Endothelial cell of umbilical vein (primary cell): ENCODE measurements at regions not wholly inside any gene's neighbourhood (a gene's known extent, or its start where the extent isn't known, plus 50 kb on each side); places are given as distances from the start of the nearest gene placed in this dataset.

Experiments
- BruUV-seq: library from RNA; stranded (reverse); fragments of 400-500 nt; replicated peaks from 2 replicates; lab custom pipeline; 2021; lab: Mats Ljungman, UMichigan
- CTCF ChIA-PET: fragments of 300-600, 350-600 bp; sonication (Branson Sonifier 250); formaldehyde crosslinking; loops from one replicate; lab custom pipeline; 2021; ENCODE audit warnings: antibody characterized with exemption, inconsistent platforms; lab: Charles Lee
- POLR2A ChIA-PET: fragments of 300-600, 350-600 bp; sonication (Branson Sonifier 250); formaldehyde crosslinking; loops from one replicate; lab custom pipeline; 2021; ENCODE audit warnings: antibody characterized with exemption, inconsistent platforms; lab: Charles Lee
- DNase-seq: peaks from one replicate; pipeline ENCODE4 v3.0.0-alpha.2; 2011; ENCODE audit warnings: low read depth, low spot score
- FAIRE-seq: peaks from 2 replicates; lab custom pipeline; 2011; peaks lifted over from hg19 to GRCh38; lab: Jason Lieb, UNC
- H2AFZ ChIP-seq: 2 replicates; pipeline ENCODE4 v1.6.0; 2012; ENCODE audit warnings: low read depth, low read length, control low read depth, inconsistent platforms
- H3K27ac ChIP-seq: 2 replicates; pipeline ENCODE4 v1.5.1; 2011; ENCODE audit warnings: low read depth, mild to moderate bottlenecking, control low read depth, low read length, moderate library complexity; ENCODE audit not compliant: insufficient read depth
- H3K27me3 ChIP-seq, 2 experiments: 2 replicates each; pipeline versions ENCODE4 v1.6.0 to v1.6.1; 2011; ENCODE audit warnings: low read length in 2 of 2, mixed read lengths in 1 of 2; ENCODE audit not compliant: control insufficient read depth in 2 of 2, insufficient read depth in 2 of 2
- H3K36me3 ChIP-seq, 2 experiments: 2 replicates in 1 of 2; 3 replicates in 1 of 2; pipeline ENCODE4 v1.5.1; 2011; ENCODE audit warnings: low read length in 2 of 2, mild to moderate bottlenecking in 1 of 2, moderate library complexity in 1 of 2; ENCODE audit not compliant: control insufficient read depth in 2 of 2, insufficient read depth in 2 of 2; ENCODE audit errors: extremely low read depth in 1 of 2
- H3K4me1 ChIP-seq: 3 replicates; pipeline ENCODE4 v1.5.1; 2011; ENCODE audit warnings: mild to moderate bottlenecking, low read length; ENCODE audit not compliant: control insufficient read depth, insufficient read depth; ENCODE audit errors: extremely low read depth
- H3K4me2 ChIP-seq: 2 replicates; pipeline ENCODE4 v1.6.1; 2011; ENCODE audit warnings: low read length, control low read depth, mixed read lengths; ENCODE audit not compliant: insufficient read depth
- H3K4me3 ChIP-seq, 3 experiments: fragments of 200-600 bp in 1 of 3; sonication (generic), shearing (Covaris generic) in 1 of 3; replicated peaks in 1 of 3; 2 replicates each; pipeline ENCODE4 v1.5.1; 2011 to 2016; ENCODE audit warnings: control low read depth in 3 of 3, low read length in 3 of 3, mild to moderate bottlenecking in 2 of 3, inconsistent platforms in 1 of 3, low read depth in 1 of 3, moderate library complexity in 1 of 3; ENCODE audit not compliant: insufficient read depth in 1 of 3
- H3K79me2 ChIP-seq: 2 replicates; pipeline ENCODE4 v1.6.0; 2012; ENCODE audit warnings: low read length, inconsistent platforms; ENCODE audit not compliant: control insufficient read depth, insufficient read depth
- H3K9ac ChIP-seq: replicated peaks from 2 replicates; pipeline ENCODE3; 2011; ENCODE audit warnings: low read length, control low read depth; ENCODE audit not compliant: insufficient read depth; ENCODE audit errors: extremely low read depth
- H3K9me1 ChIP-seq: replicated peaks from 3 replicates; pipeline ENCODE4 v1.6.0; 2011; ENCODE audit warnings: mild to moderate bottlenecking, low read length; ENCODE audit not compliant: control insufficient read depth, insufficient read depth; ENCODE audit errors: extremely low read depth
- H3K9me3 ChIP-seq: replicated peaks from 2 replicates; pipeline ENCODE4 v1.5.1; 2012; ENCODE audit warnings: low read length, inconsistent platforms; ENCODE audit not compliant: control insufficient read depth, insufficient read depth
- H4K20me1 ChIP-seq: replicated peaks from 2 replicates; pipeline ENCODE3; 2011; ENCODE audit warnings: mild to moderate bottlenecking, low read length; ENCODE audit not compliant: control insufficient read depth, insufficient read depth; ENCODE audit errors: extremely low read depth
- EZH2 ChIP-seq: IDR thresholded peaks from 2 replicates; pipeline ENCODE4 v1.6.1; 2012; ENCODE audit warnings: borderline replicate concordance, low read depth, mild to moderate bottlenecking, moderate library complexity, low read length, inconsistent platforms; ENCODE audit not compliant: severe bottlenecking
- FOS ChIP-seq: IDR thresholded peaks from 2 replicates; pipeline ENCODE4 v1.6.1; 2011; ENCODE audit warnings: mild to moderate bottlenecking, low read length, moderate library complexity, borderline replicate concordance; ENCODE audit not compliant: insufficient read depth
- GATA2 ChIP-seq: IDR thresholded peaks from 2 replicates; pipeline ENCODE4 v1.7.0; 2011; ENCODE audit warnings: low read depth, mild to moderate bottlenecking, moderate library complexity, mixed read lengths, low read length; ENCODE audit not compliant: insufficient read length, insufficient read depth
- JUN ChIP-seq: IDR thresholded peaks from 2 replicates; pipeline ENCODE4 v1.6.1; 2011; ENCODE audit warnings: borderline replicate concordance, low read depth; ENCODE audit not compliant: insufficient read length, insufficient read depth
- MYC ChIP-seq: IDR thresholded peaks from one replicate; pipeline ENCODE4 v1.6.1; 2011; ENCODE audit warnings: mild to moderate bottlenecking, low read depth, low read length
- POLR2A ChIP-seq: IDR thresholded peaks from 2 replicates; pipeline ENCODE4 v1.6.1; 2012; ENCODE audit warnings: low read depth, mild to moderate bottlenecking, control low read depth, low read length
- POLR2AphosphoS5 ChIP-seq: IDR thresholded peaks from 2 replicates; pipeline ENCODE4 v1.6.1; 2012; ENCODE audit warnings: low read depth, mild to moderate bottlenecking, control low read depth, low read length, moderate library complexity; ENCODE audit not compliant: insufficient read depth
- dilution Hi-C: fragments of 300-500 bp; cut with MboI; formaldehyde crosslinking; loops from one replicate; pipeline ENCODE4 v1.15.0; 2019; ENCODE audit warnings: low sequenced_read_pairs; ENCODE audit not compliant: extremely low pct_ligation_motif_present
- intact Hi-C: fragments of 100-400 bp; cut with micrococcal nuclease; formaldehyde crosslinking; loops from one replicate; pipeline ENCODE4 v1.10.0; 2022
- TF ChIP-seq, protein P1 (sequence below), 2 donors: IDR thresholded peaks; 1 replicate in 1 of 2; 2 replicates in 1 of 2; pipeline ENCODE4 v1.5.1; 2011; ENCODE audit warnings: low read length in 2 of 2, mild to moderate bottlenecking in 2 of 2, moderate library complexity in 2 of 2, control low read depth in 1 of 2, inconsistent platforms in 1 of 2, low read depth in 1 of 2; ENCODE audit not compliant: insufficient read depth in 1 of 2; ENCODE audit errors: extremely low read depth in 1 of 2
- TF ChIP-seq, protein P2 (sequence below): IDR thresholded peaks from 2 replicates; pipeline ENCODE4 v1.6.1; 2011; ENCODE audit not compliant: insufficient read depth, insufficient read length

DNA sequence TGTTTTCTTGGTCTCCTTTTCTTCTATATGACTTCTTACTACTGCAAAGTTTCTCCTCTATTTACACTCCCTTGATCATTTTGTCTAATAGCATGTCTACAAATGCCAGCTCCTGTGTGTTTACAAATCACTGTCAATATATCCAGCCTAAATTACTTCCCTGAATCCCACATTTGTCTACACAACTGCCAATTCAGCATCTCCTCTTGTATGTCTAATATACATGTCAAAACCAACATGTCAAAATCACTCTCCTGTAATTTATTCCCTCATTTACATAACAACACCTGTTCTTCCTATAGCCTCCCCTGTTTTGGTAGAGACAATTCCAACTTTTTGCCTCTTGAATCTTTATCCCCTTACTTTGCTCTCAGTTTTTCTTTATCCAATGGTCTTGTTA is 359.3 kb downstream of the PLOD2 start:
- no peaks in the 10 kb centered on the region for H4K20me1 ChIP-seq
- DNase-seq (no peak), FAIRE-seq (no peak)
- H3K9me1 ChIP-seq: no peaks in the 10 kb centered on the region
- no peaks in the 10 kb centered on the region for H3K9me3 ChIP-seq
- no peak overlapping the region for H3K4me3 ChIP-seq
- no peak overlapping the region for H3K9ac ChIP-seq
- POLR2A ChIA-PET: no interaction called here
- CTCF ChIA-PET: interaction anchor here (0.7 kb wide), 1 partner anchor 25 kb away, joined by 3 read pairs; no protein-coding TSS in a partner anchor
- no peaks in the 10 kb centered on the region for H3K27me3 ChIP-seq
- no peaks in the 10 kb centered on the region for H3K4me1 ChIP-seq
- intact Hi-C loops (no loop called here), dilution Hi-C loops (no loop called here)
- no peaks in the 10 kb centered on the region for H3K79me2 ChIP-seq
- H3K36me3 ChIP-seq: no peaks in the 10 kb centered on the region
- H3K27ac ChIP-seq: no peak overlapping the region
- H2AFZ ChIP-seq: no peak overlapping the region
- H3K4me2 ChIP-seq: no peak overlapping the region
- BruUV-seq: no TSS peak
- no peak for TF ChIP-seq FOS
- TF ChIP-seq JUN: no peak
- no peak for TF ChIP-seq EZH2
- no peak for TF ChIP-seq POLR2AphosphoS5
- TF ChIP-seq GATA2: no peak
- TF ChIP-seq, protein P1, sequence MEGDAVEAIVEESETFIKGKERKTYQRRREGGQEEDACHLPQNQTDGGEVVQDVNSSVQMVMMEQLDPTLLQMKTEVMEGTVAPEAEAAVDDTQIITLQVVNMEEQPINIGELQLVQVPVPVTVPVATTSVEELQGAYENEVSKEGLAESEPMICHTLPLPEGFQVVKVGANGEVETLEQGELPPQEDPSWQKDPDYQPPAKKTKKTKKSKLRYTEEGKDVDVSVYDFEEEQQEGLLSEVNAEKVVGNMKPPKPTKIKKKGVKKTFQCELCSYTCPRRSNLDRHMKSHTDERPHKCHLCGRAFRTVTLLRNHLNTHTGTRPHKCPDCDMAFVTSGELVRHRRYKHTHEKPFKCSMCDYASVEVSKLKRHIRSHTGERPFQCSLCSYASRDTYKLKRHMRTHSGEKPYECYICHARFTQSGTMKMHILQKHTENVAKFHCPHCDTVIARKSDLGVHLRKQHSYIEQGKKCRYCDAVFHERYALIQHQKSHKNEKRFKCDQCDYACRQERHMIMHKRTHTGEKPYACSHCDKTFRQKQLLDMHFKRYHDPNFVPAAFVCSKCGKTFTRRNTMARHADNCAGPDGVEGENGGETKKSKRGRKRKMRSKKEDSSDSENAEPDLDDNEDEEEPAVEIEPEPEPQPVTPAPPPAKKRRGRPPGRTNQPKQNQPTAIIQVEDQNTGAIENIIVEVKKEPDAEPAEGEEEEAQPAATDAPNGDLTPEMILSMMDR (IDR thresholded peaks at IDR 0.05; ENCODE audit: extremely low read depth in 1 of 2, insufficient read depth in 1 of 2, low read depth in 1 of 2, low read length in 2 of 2): no peak
- no peak for TF ChIP-seq MYC
- TF ChIP-seq, protein P2, sequence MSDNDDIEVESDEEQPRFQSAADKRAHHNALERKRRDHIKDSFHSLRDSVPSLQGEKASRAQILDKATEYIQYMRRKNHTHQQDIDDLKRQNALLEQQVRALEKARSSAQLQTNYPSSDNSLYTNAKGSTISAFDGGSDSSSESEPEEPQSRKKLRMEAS: no peak
- TF ChIP-seq POLR2A: no peak
